K562 (cell line): ENCODE measurements at regions not wholly inside any gene's neighbourhood (a gene's known extent, or its start where the extent isn't known, plus 50 kb on each side); places are given as distances from the start of the nearest gene placed in this dataset.

Experiments used
- ATAC-seq: fragments of 200-7000 bp; cut with Tn5 transposase; 3 replicates; pipeline ENCODE4 v1.9.1; 2020; ENCODE audit warnings: moderate library complexity
- BruUV-seq: library from RNA; stranded (reverse); fragments of 400-500 nt; replicated peaks from 2 replicates; lab custom pipeline; 2021; lab: Mats Ljungman, UMichigan
- CTCF ChIA-PET: fragments of 300-600 bp; formaldehyde crosslinking; extraction: SDS; loops from one replicate; lab custom pipeline; 2021; ENCODE audit warnings: low intra/inter-chr PET ratio; lab: Yijun Ruan, JAX
- POLR2A ChIA-PET: fragments of 300-600, 350-650 bp; sonication (Branson Sonifier 250); formaldehyde crosslinking; extraction: SDS; loops from one replicate; lab custom pipeline; 2021; ENCODE audit warnings: antibody characterized with exemption, inconsistent platforms; lab: Yijun Ruan, JAX
- DNase-seq, 4 experiments: peaks; one replicate each; pipeline versions ENCODE4 v3.0.0 to v3.0.0-alpha.2; 2011 to 2018; ENCODE audit warnings: low spot score in 3 of 4, mixed read lengths in 3 of 4; ENCODE audit errors: extremely low read depth in 1 of 4
- FAIRE-seq: peaks from 2 replicates; lab custom pipeline; 2011; peaks lifted over from hg19 to GRCh38; lab: Jason Lieb, UNC
- H2AFZ ChIP-seq: 2 replicates; pipeline ENCODE4 v1.6.0; 2011; ENCODE audit warnings: low read depth, low read length, control low read depth, inconsistent platforms
- H3K27ac ChIP-seq: fragments of 200-600 bp; 3 replicates; pipeline ENCODE4 v1.8.0; 2011; ENCODE audit warnings: low read depth, mild to moderate bottlenecking, control low read depth, inconsistent platforms, low read length, moderate library complexity, mixed read lengths; ENCODE audit errors: extremely low read depth
- H3K27me3 ChIP-seq, 2 experiments: fragments of 300-600 bp in 1 of 2; 2 replicates in 1 of 2; 3 replicates in 1 of 2; pipeline versions ENCODE4 v1.6.0 to v1.8.0; 2011; ENCODE audit warnings: inconsistent platforms in 2 of 2, low read length in 2 of 2, mild to moderate bottlenecking in 1 of 2, mixed read lengths in 1 of 2, moderate library complexity in 1 of 2; ENCODE audit not compliant: control insufficient read depth in 2 of 2, insufficient read depth in 2 of 2
- H3K36me3 ChIP-seq: fragments of 300-600 bp; 3 replicates; pipeline ENCODE4 v1.8.0; 2011; ENCODE audit warnings: mild to moderate bottlenecking, low read length, inconsistent platforms; ENCODE audit not compliant: control insufficient read depth, insufficient read depth
- H3K4me1 ChIP-seq, 2 experiments: fragments of 200-600 bp in 1 of 2; replicated peaks in 1 of 2; 2 replicates in 1 of 2; 3 replicates in 1 of 2; pipeline versions ENCODE4 v1.5.1 to v1.8.0; 2011; ENCODE audit warnings: inconsistent platforms in 2 of 2, low read length in 2 of 2, mild to moderate bottlenecking in 1 of 2, mixed read lengths in 1 of 2, moderate library complexity in 1 of 2; ENCODE audit not compliant: control insufficient read depth in 2 of 2, insufficient read depth in 2 of 2
- H3K4me2 ChIP-seq: 2 replicates; pipeline ENCODE4 v1.6.1; 2011; ENCODE audit warnings: low read length, control low read depth, inconsistent platforms, mixed read lengths; ENCODE audit not compliant: insufficient read depth
- H3K4me3 ChIP-seq: fragments of 200-600 bp; sonication (generic), shearing (Covaris generic); 2 replicates; pipeline ENCODE4 v1.5.1; 2016; ENCODE audit warnings: control low read depth, inconsistent platforms
- H3K79me2 ChIP-seq: fragments of 200-600 bp; 3 replicates; pipeline ENCODE4 v1.8.0; 2011; ENCODE audit warnings: low read length, inconsistent platforms; ENCODE audit not compliant: control insufficient read depth, insufficient read depth
- H3K9ac ChIP-seq, 2 experiments: 2 replicates each; pipeline versions ENCODE4 v1.6.0 to v1.6.1; 2011; ENCODE audit warnings: low read depth in 2 of 2, low read length in 2 of 2, control low read depth in 1 of 2, inconsistent platforms in 1 of 2, mild to moderate bottlenecking in 1 of 2, mixed read lengths in 1 of 2; ENCODE audit not compliant: insufficient read depth in 1 of 2
- H3K9me1 ChIP-seq: one replicate; pipeline ENCODE4 v1.6.0; 2011; ENCODE audit warnings: inconsistent platforms, mild to moderate bottlenecking, low read length, moderate library complexity; ENCODE audit not compliant: control insufficient read depth, insufficient read depth
- H3K9me3 ChIP-seq: replicated peaks from 2 replicates; pipeline ENCODE4 v1.5.1; 2011; ENCODE audit warnings: low read depth, low read length, inconsistent platforms; ENCODE audit not compliant: control insufficient read depth, insufficient read depth
- H4K20me1 ChIP-seq: replicated peaks from 2 replicates; pipeline ENCODE4 v1.6.1; 2011; ENCODE audit warnings: low read length, inconsistent platforms, mixed read lengths; ENCODE audit not compliant: control insufficient read depth, insufficient read depth
- FOXK1 ChIP-seq: sonication (generic); formaldehyde crosslinking; IDR thresholded peaks from 2 replicates; pipeline ENCODE4 v1.8.0; 2022; ENCODE audit warnings: missing genetic modification reagents, mild to moderate bottlenecking, borderline replicate concordance
- HNRNPH1 ChIP-seq: fragments of 200-400 bp; formaldehyde crosslinking; optimal IDR thresholded peaks from 2 replicates; pipeline ENCODE3; 2017; ENCODE audit warnings: low read depth, mild to moderate bottlenecking, low read length, moderate library complexity
- NR3C1 ChIP-seq: sonication (generic); formaldehyde crosslinking; IDR thresholded peaks from 2 replicates; pipeline ENCODE4 v1.8.1; 2022; ENCODE audit warnings: missing genetic modification reagents
- ZBTB7A ChIP-seq: IDR thresholded peaks from 2 replicates; pipeline ENCODE4 v1.6.1; 2011; ENCODE audit warnings: low read depth, mild to moderate bottlenecking, low read length, moderate library complexity, borderline replicate concordance; ENCODE audit not compliant: control insufficient read depth
- ZFP36 ChIP-seq: fragments of 150-350 bp; IDR thresholded peaks from 2 replicates; pipeline ENCODE4 v1.6.1; 2018; ENCODE audit warnings: low read length, low read depth; ENCODE audit not compliant: partially characterized antibody
- ZNF197 ChIP-seq: fragments of 200-800 bp; sonication (Bioruptor generic); IDR thresholded peaks from 2 replicates; pipeline ENCODE4 v1.6.1; 2016; ENCODE audit warnings: low read depth, missing genetic modification characterization, missing compliant biosample characterization
- ZNF253 ChIP-seq: fragments of 250-450 bp; sonication (Bioruptor Pico); conservative IDR thresholded peaks from 2 replicates; pipeline ENCODE4 v1.6.1; 2021; ENCODE audit warnings: mild to moderate bottlenecking
- ZNF695 ChIP-seq: fragments of 450-650 bp; formaldehyde crosslinking; IDR thresholded peaks from 2 replicates; pipeline ENCODE4 v1.4.0; 2020; ENCODE audit warnings: mild to moderate bottlenecking, moderate library complexity
- WGBS: fragments of 100-300 bp; shearing (Covaris generic); methylation state at CpG from one replicate; pipeline ENCODE4 v1.1.6; 2016; ENCODE audit warnings: low coverage, mixed read lengths; ENCODE audit not compliant: insufficient coverage; ENCODE audit errors: missing lambda C conversion rate; 5-methylcytosine and 5-hydroxymethylcytosine counted together
- in situ Hi-C: fragments of 300-500 bp; cut with MboI; formaldehyde crosslinking; loops from 4 replicates; pipeline ENCODE4 v1.15.0; 2018; ENCODE audit warnings: inconsistent platforms, mixed read lengths
- intact Hi-C: fragments of 100-400 bp; cut with micrococcal nuclease; formaldehyde crosslinking; loops from 2 replicates; pipeline ENCODE4 v1.14.2; 2022
- TF ChIP-seq, protein P1 (sequence below): sonication (generic); formaldehyde crosslinking; IDR thresholded peaks from 2 replicates; pipeline ENCODE4 v1.8.1; 2023; ENCODE audit warnings: mild to moderate bottlenecking, missing genetic modification reagents

DNA sequence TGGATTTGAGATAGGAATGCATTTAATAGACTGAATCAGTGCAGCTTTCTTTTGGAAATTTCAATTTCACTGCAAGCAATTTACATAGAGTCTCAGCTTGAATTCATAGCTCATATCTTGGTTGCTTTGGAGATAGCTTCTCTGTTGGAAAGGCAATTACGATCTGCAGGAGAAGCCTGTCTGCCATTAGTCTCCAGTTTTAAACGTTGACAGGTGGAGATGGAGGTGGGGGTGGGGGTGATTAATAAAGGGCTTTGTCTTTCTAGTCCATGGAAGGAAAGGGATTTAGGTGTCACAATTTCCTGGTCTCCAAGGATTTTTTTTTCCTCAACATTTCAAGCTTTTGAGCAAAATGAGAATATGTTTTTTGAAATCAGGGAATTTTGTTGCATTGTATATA lies 184.7 kb downstream of the CARTPT start (continued):
- TF ChIP-seq FOXK1 (CRISPR knock-in tag), result no peak
- TF ChIP-seq ZFP36, result no peak
- TF ChIP-seq NR3C1 (CRISPR knock-in tag), result no peak
- no peak for TF ChIP-seq ZNF253
- TF ChIP-seq ZNF197 (CRISPR knock-in tag), result no peak
- no peak for TF ChIP-seq ZBTB7A
- TF ChIP-seq, all 486 proteins: peak for 0

DNA sequence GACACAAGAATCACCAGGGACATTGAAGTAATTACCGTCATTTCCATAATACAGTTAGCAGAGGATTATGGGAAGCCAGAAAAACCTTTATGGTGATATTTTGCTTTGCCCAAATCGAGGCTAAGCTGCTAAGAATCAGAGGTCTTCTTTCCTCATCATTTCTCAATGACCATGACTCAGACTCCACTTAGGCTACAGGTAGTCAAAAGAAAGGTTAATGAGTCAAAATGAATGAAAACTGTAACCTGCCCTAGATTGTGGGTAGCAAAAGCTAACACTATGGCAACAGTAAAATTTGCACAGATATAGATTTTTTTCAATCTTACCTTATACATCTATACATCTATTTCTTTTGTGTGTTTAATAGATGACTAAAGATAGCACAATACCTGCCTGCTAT lies 185.8 kb downstream of the CARTPT start:
- Histone ChIP-seq H3K4me3 (no peak overlapping the region), H3K36me3 (no peaks in the 10 kb centered on the region), H3K27me3 (no peaks in the 10 kb centered on the region), H3K79me2 (no peaks in the 10 kb centered on the region), H3K9ac (no peak overlapping the region), H3K27ac (no peak overlapping the region), H3K9me1 (no peaks in the 10 kb centered on the region), H3K9me3 (no peaks in the 10 kb centered on the region), H2AFZ (no peak overlapping the region), H3K4me1 (no peaks in the 10 kb centered on the region), H4K20me1 (no peaks in the 10 kb centered on the region), H3K4me2 (no peak overlapping the region)
- in situ Hi-C loops, result no loop called here
- ChIA-PET POLR2A (no interaction called here), CTCF (no interaction called here)
- no TSS peak for BruUV-seq
- TF ChIP-seq, protein P1, sequence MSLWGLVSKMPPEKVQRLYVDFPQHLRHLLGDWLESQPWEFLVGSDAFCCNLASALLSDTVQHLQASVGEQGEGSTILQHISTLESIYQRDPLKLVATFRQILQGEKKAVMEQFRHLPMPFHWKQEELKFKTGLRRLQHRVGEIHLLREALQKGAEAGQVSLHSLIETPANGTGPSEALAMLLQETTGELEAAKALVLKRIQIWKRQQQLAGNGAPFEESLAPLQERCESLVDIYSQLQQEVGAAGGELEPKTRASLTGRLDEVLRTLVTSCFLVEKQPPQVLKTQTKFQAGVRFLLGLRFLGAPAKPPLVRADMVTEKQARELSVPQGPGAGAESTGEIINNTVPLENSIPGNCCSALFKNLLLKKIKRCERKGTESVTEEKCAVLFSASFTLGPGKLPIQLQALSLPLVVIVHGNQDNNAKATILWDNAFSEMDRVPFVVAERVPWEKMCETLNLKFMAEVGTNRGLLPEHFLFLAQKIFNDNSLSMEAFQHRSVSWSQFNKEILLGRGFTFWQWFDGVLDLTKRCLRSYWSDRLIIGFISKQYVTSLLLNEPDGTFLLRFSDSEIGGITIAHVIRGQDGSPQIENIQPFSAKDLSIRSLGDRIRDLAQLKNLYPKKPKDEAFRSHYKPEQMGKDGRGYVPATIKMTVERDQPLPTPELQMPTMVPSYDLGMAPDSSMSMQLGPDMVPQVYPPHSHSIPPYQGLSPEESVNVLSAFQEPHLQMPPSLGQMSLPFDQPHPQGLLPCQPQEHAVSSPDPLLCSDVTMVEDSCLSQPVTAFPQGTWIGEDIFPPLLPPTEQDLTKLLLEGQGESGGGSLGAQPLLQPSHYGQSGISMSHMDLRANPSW (CRISPR knock-in tag), result no peak
- TF ChIP-seq ZNF695, result no peak
- no peak for TF ChIP-seq HNRNPH1
- intact Hi-C loops, result no loop called here
- WGBS, result 0% methylated on average over 2 of the region's 2 CpGs
- ATAC-seq (no peak), DNase-seq (no peak), FAIRE-seq (no peak)
